ENCODE measurements at regions not wholly inside any gene's neighbourhood (a gene's known extent, or its start where the extent isn't known, plus 50 kb on each side); places are given as distances from the start of the nearest gene placed in this dataset.
"Not testable (repeated sequence)": the region's sequence is repeated elsewhere in the genome, so short reads cannot be mapped to it uniquely, and the experiment has no call there.

GRCh38 chrX:124720532-124720931, 374.2 kb downstream of the SH2D1A start:
- DNase-seq = no peak

GRCh38 chrX:124725502-124725901, 379.1 kb downstream of the SH2D1A start:
- no peak for DNase-seq

GRCh38 chrX:124726292-124726691, 379.9 kb downstream of the SH2D1A start:
- DNase-seq = no peak

- DNase-seq = no peak
Measured at GRCh38 chrX:124726881-124727280, 380.5 kb downstream of the SH2D1A start.

GRCh38 chrX:124736553-124737270, 390.3 kb downstream of the SH2D1A start:
- DNase-seq = peak in 3 of 4 experiments; percentile 12 to 61 (median 23)

- DNase-seq = no peak
Measured at GRCh38 chrX:124737771-124738170, 391.4 kb downstream of the SH2D1A start.

GRCh38 chrX:124747295-124747694, 400.9 kb downstream of the SH2D1A start:
- no peak for DNase-seq

GRCh38 chrX:124764354-124764753, 418.0 kb downstream of the SH2D1A start:
- DNase-seq = no peak

- no peak for DNase-seq
Measured at GRCh38 chrX:124769166-124769565, 422.8 kb downstream of the SH2D1A start.

GRCh38 chrX:124771292-124771691, 424.9 kb downstream of the SH2D1A start:
- no peak for DNase-seq

- DNase-seq = not testable (repeated sequence)
Measured at GRCh38 chrX:124788253-124788652, 441.9 kb downstream of the SH2D1A start.

GRCh38 chrX:124789874-124790273, 443.5 kb downstream of the SH2D1A start:
- not testable (repeated sequence) for DNase-seq

GRCh38 chrX:124791492-124792095, 445.2 kb downstream of the SH2D1A start:
- no peak for DNase-seq

- DNase-seq = no peak
Measured at GRCh38 chrX:124796989-124797388, 450.6 kb downstream of the SH2D1A start.

- DNase-seq = no peak
Measured at GRCh38 chrX:124804962-124805361, 458.6 kb downstream of the SH2D1A start.

- DNase-seq = no peak
Measured at GRCh38 chrX:124805486-124805885, 459.1 kb downstream of the SH2D1A start.

- DNase-seq = no peak
Measured at GRCh38 chrX:124814106-124814505, 467.7 kb downstream of the SH2D1A start.

- no peak for DNase-seq
Measured at GRCh38 chrX:124818033-124818432, 471.7 kb downstream of the SH2D1A start.

- no peak for DNase-seq
Measured at GRCh38 chrX:124818764-124819163, 472.4 kb downstream of the SH2D1A start.

- DNase-seq = no peak
Measured at GRCh38 chrX:124820738-124821137, 474.4 kb downstream of the SH2D1A start.

- DNase-seq = no peak
Measured at GRCh38 chrX:124827258-124827845, 481.0 kb downstream of the SH2D1A start.

GRCh38 chrX:124829930-124830329, 483.6 kb downstream of the SH2D1A start:
- no peak for DNase-seq

GRCh38 chrX:124836786-124837185, 482.9 kb upstream of the TEX13C start:
- no peak for DNase-seq

GRCh38 chrX:124842205-124842604, 477.5 kb upstream of the TEX13C start:
- DNase-seq = no peak

Data from activated naive CD4-positive, alpha-beta T cell (primary cell).